ENCODE measurements at regions not wholly inside any gene's neighbourhood (a gene's known extent, or its start where the extent isn't known, plus 50 kb on each side); places are given as distances from the start of the nearest gene placed in this dataset.

DNA sequence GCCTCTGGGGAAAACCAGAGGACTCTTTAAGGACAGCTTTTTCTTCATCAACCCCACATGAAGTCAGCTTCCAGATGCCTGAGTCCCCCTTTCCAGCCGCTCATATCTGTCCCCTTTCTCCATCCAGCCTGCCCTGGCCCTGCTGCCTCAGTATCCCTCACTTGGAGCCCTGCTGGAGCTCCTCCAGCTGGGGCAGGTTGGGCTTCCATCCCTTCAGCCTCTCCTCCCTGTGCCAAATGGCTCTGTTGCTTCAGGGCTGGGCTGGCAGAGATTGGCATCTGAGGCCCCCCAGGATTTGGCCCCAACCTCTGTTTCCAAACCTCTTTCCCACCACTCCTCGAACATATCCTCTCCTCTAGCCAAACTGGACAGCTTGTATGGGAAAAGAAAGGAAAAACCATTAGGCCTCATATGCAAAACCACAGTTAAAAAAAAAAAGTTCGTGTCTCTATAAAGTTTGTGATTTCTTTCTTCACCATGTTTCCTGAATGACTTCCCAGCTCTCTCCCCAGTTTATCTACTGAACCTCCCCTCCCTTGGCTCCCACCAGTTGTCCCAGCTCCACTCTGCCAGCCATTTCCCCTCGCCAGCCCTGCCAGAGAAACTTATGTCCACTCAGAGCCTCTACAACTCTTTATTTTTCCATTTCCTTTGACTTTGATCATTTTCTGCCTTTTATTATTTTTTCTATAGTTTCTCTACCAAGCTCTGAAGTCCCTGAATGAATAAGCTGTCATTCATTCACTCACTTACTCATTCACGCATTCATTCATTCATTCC, 217.9 kb downstream of the FOXD2 start:
- no peak for TF ChIP-seq GATA2 (IDR thresholded peaks at IDR 0.05; ENCODE audit: low read depth, low read length)
- TF ChIP-seq GATA3 (IDR thresholded peaks at IDR 0.05; ENCODE audit: low read depth, low read length), result no peak

Data from SH-SY5Y (cell line).